GM19324 (cell line): ENCODE measurements at regions not wholly inside any gene's neighbourhood (a gene's known extent, or its start where the extent isn't known, plus 50 kb on each side); places are given as distances from the start of the nearest gene placed in this dataset.
"Not testable (repeated sequence)": the region's sequence is repeated elsewhere in the genome, so short reads cannot be mapped to it uniquely, and the experiment has no call there.

Experiments used
- ATAC-seq: cut with Tn5 transposase; IDR thresholded peaks from one replicate; pipeline ENCODE4 v1.9.1; 2021; ENCODE audit warnings: mild to moderate bottlenecking, moderate library complexity; ENCODE audit not compliant: unreplicated experiment, low FRiP score

DNA sequence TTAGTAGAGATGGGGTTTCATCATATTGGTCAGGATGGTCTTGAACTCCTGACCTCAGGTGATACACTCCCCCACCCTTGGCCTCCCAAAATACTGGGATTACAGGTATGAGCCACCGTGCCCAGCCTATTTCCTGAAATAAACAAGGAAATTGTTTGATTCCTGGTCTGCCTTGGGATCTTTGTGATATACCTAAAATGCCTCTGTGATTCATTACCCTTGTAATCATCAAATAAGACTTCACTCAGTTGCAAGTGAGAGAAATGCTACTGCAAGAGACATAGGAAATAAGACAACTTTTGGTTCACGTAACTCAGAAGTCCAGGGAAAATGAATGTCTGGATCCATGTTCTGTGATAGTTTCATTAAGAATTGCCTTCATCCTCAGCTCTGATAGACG is 173.2 kb upstream of the MARCKS start:
- no peak for ATAC-seq

GRCh38 chr6:113684382-113684901 is 172.7 kb upstream of the MARCKS start:
- ATAC-seq: no peak

DNA sequence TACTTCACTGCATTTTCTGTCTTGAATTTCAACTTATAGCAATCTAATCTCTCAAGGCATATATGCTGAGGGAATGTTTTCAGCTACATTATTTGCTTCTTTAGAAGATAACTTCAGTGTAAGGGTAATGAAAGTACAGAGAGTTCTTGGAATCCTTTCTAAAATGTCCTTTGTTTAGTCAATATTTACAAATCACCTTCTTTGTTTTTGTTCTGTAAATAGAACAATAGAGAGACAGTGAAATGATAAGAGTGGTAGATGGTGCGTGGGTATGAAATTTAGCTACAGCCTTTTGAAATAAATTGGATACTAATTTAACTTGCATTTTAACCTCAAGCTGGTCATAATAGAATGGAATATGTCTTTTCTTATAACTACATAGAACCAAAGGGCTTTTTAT is 171.1 kb upstream of the MARCKS start:
- ATAC-seq: no peak

DNA sequence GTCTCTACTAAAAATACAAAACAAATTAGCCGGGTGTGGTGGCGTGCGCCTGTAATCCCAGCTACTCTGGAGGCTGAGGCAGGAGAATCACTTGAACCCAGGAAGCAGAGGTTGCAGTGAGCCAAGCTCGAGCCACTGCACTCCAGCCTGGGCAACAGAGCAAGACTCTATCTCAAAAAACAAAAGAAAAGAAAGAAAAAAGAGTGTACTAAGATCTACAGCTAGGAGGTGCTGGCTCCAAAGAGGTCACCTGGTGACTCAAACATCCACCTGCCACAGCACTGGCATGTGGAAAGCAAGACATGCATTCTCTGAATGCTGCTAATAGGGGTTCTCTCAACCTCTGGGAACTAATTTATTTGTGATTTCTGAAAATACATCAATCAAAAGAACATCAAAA is 167.5 kb upstream of the MARCKS start:
- not testable (repeated sequence) for ATAC-seq

DNA sequence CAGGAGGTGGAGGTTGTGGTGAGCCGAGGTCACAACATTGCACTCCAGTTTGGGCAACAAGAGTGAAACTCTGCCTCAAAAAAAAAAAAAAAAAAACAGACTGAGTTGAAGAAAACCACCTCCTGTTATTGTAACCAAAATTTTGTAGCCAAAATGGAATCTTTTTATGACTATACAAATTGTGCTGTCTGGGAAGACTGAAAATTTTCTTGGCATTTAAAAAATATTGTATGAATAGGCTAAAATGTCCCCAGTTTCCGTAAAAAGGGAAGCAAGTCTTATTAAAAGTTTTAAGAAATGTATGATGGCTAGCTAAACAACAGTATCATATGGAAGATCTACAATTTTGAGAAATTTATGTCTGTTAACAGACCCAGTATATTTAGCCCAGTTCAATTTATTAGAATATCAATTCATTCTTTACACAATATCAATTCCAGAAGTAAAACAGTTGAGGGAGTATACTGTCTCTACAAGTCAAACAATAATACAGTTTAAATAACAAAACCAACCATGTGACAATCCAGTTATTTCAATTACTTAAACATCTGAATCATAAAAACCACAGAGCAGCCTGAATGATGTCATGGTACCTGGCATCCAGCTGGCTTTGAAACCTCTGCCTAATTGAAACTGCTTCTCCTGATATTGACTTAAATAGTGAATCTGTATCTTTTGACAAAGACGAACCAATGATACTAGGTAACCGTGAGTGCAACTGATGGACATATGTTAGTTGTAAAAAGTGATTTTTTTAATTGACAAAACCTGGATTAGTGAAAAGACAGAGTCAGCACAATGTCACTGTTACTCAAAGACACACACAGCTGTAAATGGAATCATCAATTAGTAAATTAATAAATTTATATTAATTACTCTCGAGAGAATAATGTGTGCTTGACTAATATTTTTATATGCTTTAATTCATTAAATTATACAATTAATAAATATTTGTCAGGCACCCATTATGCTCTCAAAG is 166.6 kb upstream of the MARCKS start:
- no peak for ATAC-seq

DNA sequence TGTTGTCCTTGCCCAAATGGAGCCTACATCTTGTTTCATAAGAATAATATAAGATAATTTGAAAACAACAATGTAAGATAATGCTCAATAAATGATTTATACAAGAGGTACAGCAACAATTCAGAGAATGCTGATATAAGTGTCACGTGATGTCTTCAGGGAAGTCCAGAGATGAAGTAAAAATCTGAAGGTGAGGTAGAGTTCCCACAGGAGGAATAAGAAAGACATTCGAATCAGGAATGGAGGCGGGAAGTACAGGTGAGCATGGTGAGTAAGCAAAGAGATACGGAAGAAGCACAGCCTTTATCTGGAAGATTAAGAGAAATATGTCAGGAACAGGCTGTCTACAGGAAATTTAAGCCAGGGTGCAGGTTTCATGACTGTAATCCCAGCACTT is 165.9 kb upstream of the MARCKS start:
- no peak for ATAC-seq

DNA sequence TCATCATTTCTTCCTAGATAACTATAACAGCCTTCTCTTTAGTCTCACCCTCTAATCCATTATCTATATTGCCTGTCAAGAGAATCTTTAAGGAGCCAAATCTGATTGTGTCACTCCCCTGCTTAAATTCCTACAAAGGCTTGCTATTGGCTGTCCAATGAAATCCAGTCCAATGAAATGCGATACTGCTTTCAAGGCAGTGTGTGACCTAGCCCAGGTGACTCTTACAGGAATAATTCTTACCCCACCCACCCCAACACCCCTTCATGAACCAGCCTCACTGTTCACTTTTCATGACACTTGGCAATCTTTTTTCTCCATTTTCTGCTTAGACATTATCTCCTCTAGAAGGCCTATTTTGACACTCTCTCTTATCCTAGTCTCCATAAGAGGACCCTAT is 163.3 kb upstream of the MARCKS start:
- ATAC-seq: no peak

GRCh38 chr6:113694278-113695077 is 162.7 kb upstream of the MARCKS start:
- ATAC-seq: no peak

GRCh38 chr6:113695516-113695915 is 161.6 kb upstream of the MARCKS start:
- no peak for ATAC-seq

- no peak for ATAC-seq
Observed at GRCh38 chr6:113696960-113697359, 160.2 kb upstream of the MARCKS start.

- ATAC-seq: peak; percentile 56
Observed at GRCh38 chr6:113697632-113698410, 159.3 kb upstream of the MARCKS start.

DNA sequence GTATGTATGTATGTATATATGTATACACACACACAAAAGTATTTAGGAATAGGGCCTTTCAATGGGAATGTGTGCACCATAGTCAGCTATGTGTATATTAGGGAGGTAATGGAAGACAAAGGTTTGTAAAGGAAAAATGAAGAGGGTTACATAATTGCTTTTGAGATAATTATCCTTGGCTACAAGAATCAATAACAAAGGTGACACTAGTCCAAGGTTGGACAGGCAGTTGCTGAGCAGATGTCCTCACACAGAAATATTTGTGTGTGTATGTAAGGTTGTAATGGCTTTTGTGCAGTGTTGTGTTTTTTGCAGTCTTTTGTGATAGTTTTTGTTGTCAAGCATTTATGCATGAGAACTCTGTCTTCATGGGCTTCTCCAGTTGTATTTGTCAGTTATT is 157.9 kb upstream of the MARCKS start:
- no peak for ATAC-seq

DNA sequence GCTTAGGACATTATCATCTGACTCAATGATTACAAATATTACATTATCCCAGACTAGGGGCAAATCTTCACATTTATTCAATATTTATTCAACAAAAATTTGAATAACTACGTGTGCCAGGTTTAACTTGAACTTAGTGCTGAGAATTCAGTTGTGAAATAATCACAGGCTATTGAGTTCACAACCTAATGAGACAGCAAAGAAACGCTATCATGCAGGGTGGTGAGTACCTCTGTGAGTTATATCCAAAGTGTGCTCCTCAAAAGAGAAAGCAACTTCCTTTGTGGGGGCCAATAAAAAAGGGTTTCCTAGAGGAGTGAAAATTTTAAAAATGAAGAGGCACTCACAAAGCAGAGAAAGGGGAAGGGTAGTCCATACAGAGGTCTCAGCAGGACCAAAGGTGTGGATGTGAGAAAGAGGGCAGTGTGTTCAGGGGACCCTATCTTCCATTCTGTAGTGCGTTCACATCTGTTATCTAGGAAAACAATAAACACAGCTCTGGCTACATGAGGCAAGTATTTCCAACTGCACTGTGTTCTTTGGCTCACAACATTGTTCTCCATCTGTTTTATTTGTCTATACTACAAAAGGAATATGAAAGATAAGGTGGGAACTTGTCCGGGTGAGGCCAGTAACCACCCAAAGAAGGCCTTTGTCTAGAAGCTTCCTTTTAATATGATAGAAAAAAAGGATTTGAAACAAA is 155.4 kb upstream of the MARCKS start:
- no peak for ATAC-seq

DNA sequence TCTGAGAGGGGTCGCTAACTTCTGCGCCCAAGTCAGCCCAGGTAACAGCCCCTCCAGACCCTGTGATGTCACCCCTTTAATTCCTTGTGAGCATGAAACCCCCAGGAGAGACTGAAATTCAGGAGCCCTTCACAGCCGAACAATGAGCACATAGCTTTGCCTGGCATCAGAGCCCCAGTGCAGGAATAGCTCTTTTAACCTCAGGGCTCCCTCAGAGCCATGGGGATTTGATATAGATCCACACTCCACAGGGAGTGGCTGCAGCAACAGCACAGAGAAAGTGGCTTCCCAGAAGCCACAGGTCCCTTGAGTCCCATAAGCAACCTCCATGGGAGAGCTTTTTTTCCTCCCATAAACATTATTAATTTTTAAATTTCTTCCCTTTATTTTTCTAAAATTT is 150.0 kb upstream of the MARCKS start:
- ATAC-seq: no peak

DNA sequence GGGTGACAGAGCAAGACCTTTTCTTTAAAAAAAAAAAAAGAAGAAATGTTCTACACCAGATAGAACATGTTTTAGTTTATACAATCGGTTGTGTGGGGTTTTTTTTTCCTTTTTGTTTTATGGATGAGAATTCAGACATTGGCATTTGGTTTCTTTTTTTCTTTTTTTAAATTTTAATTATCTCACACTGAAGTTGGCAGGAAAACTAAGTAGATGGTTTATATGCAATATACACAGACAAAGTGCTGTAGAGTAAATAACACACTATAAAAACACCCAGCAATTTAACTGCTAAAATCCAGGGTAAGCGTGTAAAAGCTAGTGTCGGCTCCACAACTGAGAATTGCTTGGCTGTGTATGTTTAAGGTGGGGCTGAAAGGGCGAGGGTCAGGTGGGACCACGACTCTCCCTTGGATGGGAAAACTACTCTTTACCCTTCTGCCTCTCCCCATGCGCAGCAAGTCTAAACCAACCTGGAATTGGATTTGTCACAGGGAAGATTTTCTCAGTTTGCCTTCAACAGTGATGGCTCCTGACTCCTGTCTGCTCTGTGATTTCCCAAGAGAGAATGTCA is 147.1 kb upstream of the MARCKS start:
- ATAC-seq: no peak

DNA sequence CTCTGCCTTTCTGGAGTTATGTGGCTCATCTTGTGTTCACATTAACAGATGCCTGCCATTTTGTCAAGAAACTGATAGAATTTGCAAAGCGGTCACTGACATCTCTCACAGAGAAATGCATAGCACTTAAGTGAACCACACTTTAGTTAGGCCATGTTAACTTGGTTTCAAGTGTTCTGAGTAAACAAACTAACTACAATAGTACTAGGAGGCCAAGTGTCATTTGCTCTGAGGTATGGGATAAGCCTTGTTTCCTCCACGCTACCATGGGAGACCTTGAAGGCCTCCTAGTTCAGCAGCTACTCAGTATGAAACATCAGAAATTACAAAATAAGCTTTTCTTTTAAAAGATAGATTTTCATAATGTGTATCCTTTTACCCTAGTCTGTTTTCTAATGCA is 143.5 kb upstream of the MARCKS start:
- ATAC-seq: no peak

DNA sequence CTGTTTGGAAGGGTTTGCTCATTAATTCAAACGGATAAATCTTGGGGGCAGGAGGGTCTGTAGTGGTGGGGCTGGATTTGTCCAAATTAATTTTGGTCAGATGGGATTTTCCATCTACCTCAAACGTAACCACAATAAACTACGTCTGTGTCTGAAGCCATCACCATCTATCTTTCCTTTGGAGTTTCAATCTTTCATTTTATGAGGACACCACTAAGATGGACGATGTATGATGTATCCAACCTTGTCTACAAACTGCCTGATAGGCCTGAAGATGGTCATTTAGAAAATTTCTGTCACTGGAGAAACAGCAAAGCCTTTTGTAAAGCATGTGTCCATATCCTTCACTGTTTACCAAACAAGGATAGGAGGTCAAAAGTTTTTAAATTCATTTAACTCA is 138.6 kb upstream of the MARCKS start:
- no peak for ATAC-seq

GRCh38 chr6:113719064-113719463 is 138.1 kb upstream of the MARCKS start:
- ATAC-seq: no peak

- ATAC-seq: no peak
Observed at GRCh38 chr6:113719545-113719944, 137.6 kb upstream of the MARCKS start.

DNA sequence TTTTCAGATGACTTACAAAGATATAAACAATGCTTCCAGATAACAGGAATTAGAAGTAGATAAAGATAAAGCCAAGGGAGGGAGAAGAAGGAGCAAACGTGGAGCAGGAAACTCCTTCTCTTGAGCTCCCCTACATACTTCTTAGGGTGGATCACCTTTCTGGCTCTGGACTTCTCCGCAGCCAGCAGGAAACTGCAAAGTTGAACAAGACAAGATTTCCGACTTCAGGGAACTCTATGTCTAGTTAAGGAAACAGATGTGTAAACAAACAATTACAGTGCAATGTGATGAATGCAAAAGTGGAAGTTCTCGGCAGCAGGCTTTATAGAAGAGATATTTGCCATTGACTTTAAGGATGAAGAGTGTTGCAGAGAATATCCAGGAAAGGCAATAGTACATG is 134.0 kb upstream of the MARCKS start:
- no peak for ATAC-seq
